ENCODE measurements at regions not wholly inside any gene's neighbourhood (a gene's known extent, or its start where the extent isn't known, plus 50 kb on each side); places are given as distances from the start of the nearest gene placed in this dataset.

- DNase-seq: no peak
Measured at GRCh38 chr13:74449811-74450524, 315.8 kb upstream of the KLF12 start.

DNA sequence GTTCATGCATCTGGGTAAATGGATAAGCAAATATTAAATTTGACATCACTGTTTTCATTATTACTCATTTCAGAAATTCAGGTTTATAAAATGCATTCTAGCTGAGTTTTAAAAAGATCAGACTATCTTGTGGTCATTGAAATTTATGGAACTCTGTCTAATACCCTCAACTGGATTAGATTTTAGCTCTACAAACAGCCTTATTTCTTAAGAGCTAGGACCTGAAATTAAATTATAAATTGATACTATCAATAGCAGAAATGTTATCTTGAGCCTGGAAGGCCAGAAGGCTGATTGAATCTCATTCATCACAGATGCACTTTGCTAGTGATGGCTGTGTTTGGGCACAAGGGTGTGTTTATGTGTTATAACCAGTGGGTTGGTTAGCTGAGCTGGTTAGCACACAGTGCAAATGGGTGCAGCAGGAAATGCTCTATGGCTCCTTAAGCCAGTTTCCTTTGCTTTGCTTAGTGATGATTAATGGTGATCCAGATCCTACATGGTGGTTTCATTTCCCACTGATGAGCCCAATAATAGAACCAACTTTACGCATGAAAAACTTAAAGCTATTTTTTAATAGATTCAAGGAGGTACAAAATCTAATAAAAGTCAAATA, 310.8 kb upstream of the KLF12 start:
- no peak for DNase-seq

DNA sequence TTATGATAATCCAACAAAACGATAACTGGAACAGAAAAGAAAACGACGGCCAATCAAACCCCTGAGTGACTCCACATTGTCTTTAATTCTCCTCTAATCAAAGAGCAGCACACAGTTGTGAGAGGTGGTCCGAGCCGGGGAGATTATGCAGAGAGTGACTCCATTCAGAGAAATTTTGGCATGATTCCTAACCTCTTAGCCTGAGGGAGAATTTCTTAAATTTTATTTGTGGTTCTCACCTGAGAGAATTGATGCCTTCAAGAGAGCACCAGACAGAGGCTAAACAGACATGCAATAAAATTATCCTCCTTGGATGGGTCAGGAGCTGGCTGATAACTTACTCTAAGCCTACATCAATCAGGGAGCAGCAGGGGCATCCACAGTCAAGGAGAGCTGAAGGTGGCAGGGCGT, 310.0 kb upstream of the KLF12 start:
- no peak for DNase-seq

DNA sequence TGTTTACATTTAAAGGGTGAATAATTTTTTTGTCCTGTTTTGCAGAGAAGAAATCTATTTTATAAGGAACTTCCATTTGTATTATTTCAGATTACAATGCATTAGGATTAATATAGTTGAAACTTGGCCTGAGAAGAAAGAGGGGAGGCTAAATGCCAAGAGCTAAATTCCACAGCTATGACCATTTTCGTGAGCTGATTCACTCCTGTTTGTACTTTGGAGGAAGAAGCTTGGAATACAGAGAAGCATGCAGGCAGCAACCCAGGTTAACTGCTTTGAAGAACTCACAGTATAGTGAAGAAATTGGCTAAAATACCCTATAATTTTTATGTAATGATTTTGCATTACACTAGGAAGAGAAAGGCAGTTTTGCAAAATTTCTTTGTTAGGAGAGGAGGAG, 309.4 kb upstream of the KLF12 start:
- no peak for DNase-seq

- no peak for DNase-seq
Measured at GRCh38 chr13:74442751-74443150, 308.5 kb upstream of the KLF12 start.

DNA sequence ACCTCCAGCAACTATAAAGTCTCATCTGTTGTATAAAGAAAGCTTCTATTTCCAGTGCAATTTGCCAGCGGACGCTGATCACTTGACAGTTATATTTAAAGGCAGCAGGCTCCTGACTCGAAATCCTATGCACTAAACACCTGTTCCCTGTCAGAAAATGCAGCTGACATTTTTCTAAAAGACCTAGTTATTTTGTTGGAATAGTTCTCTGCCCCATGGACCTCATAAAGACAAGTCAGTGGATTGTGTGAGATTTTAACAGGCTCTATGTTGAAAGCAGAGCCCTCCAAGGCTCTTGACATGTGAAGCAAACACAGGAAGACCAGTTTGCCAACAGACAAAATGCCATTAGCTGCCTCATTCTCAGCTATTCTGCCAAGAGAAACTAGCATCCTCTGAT, 304.7 kb upstream of the KLF12 start:
- DNase-seq: no peak

DNA sequence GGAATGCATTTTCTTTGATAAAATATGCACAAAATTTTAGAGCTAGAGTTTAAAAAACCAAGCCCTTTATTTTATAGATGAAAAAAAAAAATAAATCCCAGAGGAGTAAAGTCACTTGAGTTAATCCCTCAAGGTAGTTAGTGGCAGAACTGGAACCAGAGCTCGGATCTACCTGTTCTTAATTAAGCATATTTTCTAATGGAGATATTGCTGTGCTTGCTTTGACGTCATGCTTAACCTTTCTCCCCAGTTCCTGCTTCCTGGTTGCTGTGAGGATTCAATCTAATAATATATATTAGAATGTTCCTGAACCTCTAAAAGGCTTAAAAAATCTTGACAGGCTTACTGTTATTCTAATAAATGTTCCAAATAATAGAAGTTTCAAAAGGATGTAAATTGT, 300.6 kb upstream of the KLF12 start:
- no peak for DNase-seq

GRCh38 chr13:74424455-74424854, 290.3 kb upstream of the KLF12 start:
- no peak for DNase-seq

DNA sequence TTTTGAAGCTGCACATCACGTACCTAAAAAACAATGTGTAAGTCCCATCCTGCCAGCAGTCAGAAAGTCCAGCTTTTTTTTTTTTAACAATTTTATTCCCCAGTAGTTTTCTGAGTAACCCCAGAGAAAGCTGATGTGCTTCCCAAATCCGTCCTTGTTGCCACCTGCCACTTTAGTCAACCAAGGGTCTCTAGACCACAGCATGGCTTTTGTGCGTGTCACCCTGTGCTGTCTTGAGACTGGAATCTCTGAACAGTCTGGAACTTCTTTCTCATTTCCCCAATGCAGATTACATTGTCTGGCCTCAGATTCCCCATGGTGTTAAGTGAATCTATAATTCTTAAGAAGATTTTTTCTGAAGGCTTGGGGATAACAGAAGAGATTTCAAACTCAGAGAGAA, 289.2 kb upstream of the KLF12 start:
- no peak for DNase-seq

DNA sequence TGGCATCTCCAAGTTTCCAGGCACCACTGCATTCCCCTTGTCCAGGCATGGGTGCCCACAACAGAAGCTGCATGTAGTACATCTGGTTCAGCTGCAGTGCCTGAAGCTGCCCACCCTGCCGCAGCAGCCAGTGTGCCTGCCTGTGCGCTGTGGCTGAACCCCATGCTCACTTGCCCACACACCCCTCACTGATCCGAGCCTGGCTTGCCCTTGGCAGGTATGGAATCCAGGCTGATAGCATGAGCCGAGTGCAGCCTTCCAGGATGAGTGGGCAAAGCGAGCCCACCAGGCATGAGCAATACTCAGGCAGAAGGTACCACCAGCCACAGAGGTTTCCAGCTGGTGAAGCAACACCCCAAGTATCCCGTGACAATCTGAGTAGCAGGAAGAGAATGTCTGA, 280.3 kb upstream of the KLF12 start:
- DNase-seq: no peak

- no peak for DNase-seq
Measured at GRCh38 chr13:74413482-74413881, 279.3 kb upstream of the KLF12 start.

- DNase-seq: no peak
Measured at GRCh38 chr13:74409551-74409950, 275.3 kb upstream of the KLF12 start.

- DNase-seq: no peak
Measured at GRCh38 chr13:74406420-74406819, 272.2 kb upstream of the KLF12 start.

DNA sequence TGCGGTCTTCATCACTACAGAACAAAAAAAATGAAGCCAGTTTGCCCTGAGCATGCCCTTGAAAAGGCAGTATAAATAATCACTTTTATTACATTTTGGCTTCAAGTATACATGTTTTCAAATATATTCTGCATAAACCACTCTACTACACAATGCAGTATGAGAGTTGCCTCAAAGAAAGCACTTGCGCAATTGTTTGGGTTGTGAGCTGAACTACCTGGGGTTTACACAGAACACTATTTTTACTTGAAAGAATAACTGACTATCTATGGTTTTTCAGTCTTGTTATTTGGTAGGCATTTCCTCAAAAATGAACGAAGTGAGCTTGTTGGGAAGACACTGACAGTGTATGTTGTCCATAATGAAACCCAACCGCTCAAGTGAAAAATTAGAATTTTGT, 264.4 kb upstream of the KLF12 start:
- no peak for DNase-seq

- no peak for DNase-seq
Measured at GRCh38 chr13:74389056-74389455, 254.9 kb upstream of the KLF12 start.

DNA sequence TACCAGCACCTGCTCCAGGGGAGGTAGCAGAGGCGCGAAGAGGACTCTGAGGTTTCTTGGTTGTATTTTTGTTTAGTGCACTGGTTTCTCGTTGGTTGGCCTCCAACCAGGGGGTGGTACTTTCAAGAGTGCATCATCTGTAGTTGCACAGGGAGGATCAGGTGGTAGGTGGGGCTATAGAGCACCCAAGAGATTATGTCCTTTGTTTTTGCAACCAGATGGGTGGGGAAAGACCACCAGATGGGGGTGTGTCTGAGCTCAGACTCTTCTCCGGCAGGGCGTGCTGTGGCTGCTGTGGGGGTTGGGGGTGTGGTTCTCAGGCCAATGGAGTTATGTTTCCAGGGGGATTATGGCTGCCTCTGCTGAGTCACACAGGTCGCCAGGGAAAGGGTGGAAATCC, 254.4 kb upstream of the KLF12 start:
- no peak for DNase-seq

- no peak for DNase-seq
Measured at GRCh38 chr13:74372511-74372910, 238.3 kb upstream of the KLF12 start.

- DNase-seq: no peak
Measured at GRCh38 chr13:74367193-74367592, 233.0 kb upstream of the KLF12 start.

- no peak for DNase-seq
Measured at GRCh38 chr13:74361274-74361673, 227.1 kb upstream of the KLF12 start.

GRCh38 chr13:74346960-74347359, 212.8 kb upstream of the KLF12 start:
- no peak for DNase-seq

DNA sequence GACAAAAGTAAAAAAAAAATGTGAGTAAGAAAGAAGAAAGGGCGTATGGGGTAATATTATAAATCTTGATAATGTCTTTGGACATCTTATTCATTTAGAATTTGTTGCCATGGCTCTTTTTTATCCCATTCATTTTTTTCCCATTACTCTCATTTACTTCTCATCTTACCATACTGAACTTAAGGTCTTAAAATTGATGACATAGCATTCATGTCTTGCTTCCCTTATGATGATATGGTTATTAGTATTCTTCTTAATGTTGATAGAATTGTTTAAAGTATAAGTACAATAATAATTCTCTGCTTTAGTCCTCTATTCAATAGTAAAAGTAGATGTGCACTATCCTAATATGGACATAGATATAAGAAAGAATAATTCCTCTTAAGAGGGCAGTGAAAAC, 204.1 kb upstream of the KLF12 start:
- no peak for DNase-seq

DNA sequence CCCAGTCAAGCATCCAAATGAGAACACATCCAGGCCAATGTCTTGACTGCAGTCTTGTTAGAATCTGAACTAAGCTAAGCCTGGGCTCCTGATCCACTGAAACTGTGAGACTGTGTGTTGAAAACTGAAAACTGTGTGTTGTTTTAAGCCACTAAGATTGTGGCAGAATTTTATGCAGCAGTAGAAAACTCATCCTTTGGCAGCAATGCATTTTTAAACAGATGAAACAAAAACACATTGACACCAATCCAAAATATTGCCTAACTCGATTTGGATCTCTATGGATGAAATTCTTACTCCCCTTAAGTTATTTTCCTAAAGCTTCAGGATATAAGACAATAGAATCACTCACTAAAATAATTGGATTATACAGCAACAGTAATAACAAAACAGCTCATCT, 202.3 kb upstream of the KLF12 start:
- DNase-seq: no peak

DNA sequence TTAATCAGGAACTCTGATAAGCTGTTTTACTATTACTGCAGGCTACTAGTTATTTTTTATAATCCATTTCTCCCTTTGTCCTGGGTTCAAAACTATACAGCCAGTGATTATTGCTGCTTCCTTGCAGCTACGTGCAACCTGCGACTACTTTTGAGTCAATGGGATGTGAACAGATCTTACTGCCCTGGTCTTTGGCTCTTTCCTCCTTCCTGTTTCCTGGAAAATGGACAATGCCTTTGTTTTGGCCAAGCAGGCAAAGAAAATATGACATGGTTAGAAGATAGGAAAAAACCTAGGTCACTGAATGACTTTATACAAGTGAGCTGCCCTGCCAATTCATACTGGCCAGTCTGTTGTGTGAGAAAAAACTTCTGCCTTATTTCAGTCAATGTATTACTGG, 201.2 kb upstream of the KLF12 start:
- DNase-seq: no peak

GRCh38 chr13:74329962-74330361, 195.8 kb upstream of the KLF12 start:
- no peak for DNase-seq

DNA sequence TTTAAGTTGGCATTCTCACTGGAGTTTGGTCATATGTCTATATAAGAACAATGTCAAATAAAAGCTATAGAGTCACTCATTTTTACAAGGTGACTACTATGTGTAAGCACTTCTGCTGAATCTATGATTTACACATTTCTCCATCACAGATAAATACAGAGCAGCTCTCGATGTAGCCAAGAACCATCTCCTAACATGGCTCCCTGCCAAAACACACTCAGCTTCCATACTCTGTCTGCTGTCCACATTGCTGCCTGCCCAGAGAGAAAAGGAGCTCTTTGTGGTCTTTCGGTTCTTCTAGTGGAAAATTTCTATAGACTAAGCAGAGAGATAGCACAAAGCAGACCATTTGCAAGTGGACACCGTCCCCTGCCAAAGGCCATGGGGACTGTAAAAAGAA, 190.9 kb upstream of the KLF12 start:
- DNase-seq: no peak
